Prostate gland (tissue), 2 donors: ENCODE measurements at regions not wholly inside any gene's neighbourhood (a gene's known extent, or its start where the extent isn't known, plus 50 kb on each side); places are given as distances from the start of the nearest gene placed in this dataset.

Source experiments
- CTCF ChIP-seq, 4 experiments: fragments of 200-600 bp in 2 of 4; fragments of 450-650 bp in 2 of 4; sonication (generic) in 2 of 4; IDR thresholded peaks; 1 replicate in 3 of 4; 2 replicates in 1 of 4; pipeline ENCODE4 v1.5.1; 2016 to 2019; ENCODE audit warnings: antibody characterized with exemption in 4 of 4, mild to moderate bottlenecking in 2 of 4, moderate library complexity in 2 of 4
- POLR2A ChIP-seq: fragments of 450-650 bp; IDR thresholded peaks from one replicate; pipeline ENCODE4 v1.6.1; 2016; ENCODE audit warnings: antibody characterized with exemption, mild to moderate bottlenecking
- POLR2AphosphoS5 ChIP-seq: sonication (generic); formaldehyde crosslinking; IDR thresholded peaks from one replicate; pipeline ENCODE4 v1.6.1; 2017; ENCODE audit warnings: antibody characterized with exemption

- TF ChIP-seq CTCF (IDR thresholded peaks at IDR 0.05) = no peak
- TF ChIP-seq POLR2A = no peak
- no peak for TF ChIP-seq POLR2AphosphoS5
Measured at GRCh38 chr9:88680505-88681160, 145.7 kb downstream of the NXNL2 start.
